ENCODE measurements at regions not wholly inside any gene's neighbourhood (a gene's known extent, or its start where the extent isn't known, plus 50 kb on each side); places are given as distances from the start of the nearest gene placed in this dataset.
"Not testable (repeated sequence)": the region's sequence is repeated elsewhere in the genome, so short reads cannot be mapped to it uniquely, and the experiment has no call there.

- no peaks in the 10 kb centered on the region for H4K20me1 ChIP-seq (ENCODE audit: insufficient read depth, low read depth, low read length)
- H3K4me1 ChIP-seq (ENCODE audit: low read length), result no peaks in the 10 kb centered on the region
- no peak overlapping the region for H3K9ac ChIP-seq (ENCODE audit: low read length)
- no peak overlapping the region for H2AFZ ChIP-seq (ENCODE audit: low read length)
- H3K27me3 ChIP-seq (ENCODE audit: low read length), result no peaks in the 10 kb centered on the region
- H3K79me2 ChIP-seq (ENCODE audit: low read length), result no peaks in the 10 kb centered on the region
- H3K9me2 ChIP-seq (replicated peaks; ENCODE audit: insufficient read depth, low read length), result no peaks in the 10 kb centered on the region
- H3K27ac ChIP-seq (ENCODE audit: low read length), result no peak overlapping the region
- no peak overlapping the region for H3K4me2 ChIP-seq (ENCODE audit: low read depth, low read length, poor library complexity, severe bottlenecking)
- H3K9me3 ChIP-seq (ENCODE audit: low read length), result peaks cover 10% of the 10 kb centered on the region; the same call in 1 of the 2 replicates
- H3K36me3 ChIP-seq (ENCODE audit: insufficient read depth, low read length), result no peaks in the 10 kb centered on the region
- no peak overlapping the region for H3K4me3 ChIP-seq (ENCODE audit: low read length)
- DNase-seq, result no peak
These were observed 618.4 kb downstream of the FRK start for GRCh38 chr6:115442323-115442722.

DNA sequence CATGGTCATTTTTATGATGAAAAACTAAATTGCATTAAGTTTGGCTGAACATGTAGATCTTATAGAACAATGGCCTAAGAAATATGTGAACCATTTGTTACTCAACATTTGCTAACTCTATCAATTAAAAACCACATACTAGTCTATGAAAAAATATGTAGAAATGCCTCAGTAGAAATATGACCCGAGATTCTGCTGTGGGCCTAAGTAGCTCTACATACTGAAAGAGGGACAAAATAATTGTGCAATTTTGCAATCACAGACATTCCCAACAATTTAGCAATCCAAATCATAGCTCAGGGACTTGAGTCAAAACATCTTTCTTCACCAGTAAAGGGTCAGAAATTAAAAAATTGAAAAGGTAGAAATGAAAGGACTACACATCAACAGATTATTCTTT lies 619.0 kb downstream of the FRK start:
- no peaks in the 10 kb centered on the region for H3K27me3 ChIP-seq (ENCODE audit: low read length)
- H3K9ac ChIP-seq (ENCODE audit: low read length), result no peak overlapping the region
- H3K79me2 ChIP-seq (ENCODE audit: low read length), result no peaks in the 10 kb centered on the region
- no peak overlapping the region for H3K4me2 ChIP-seq (ENCODE audit: low read depth, low read length, poor library complexity, severe bottlenecking)
- H3K4me1 ChIP-seq (ENCODE audit: low read length), result no peaks in the 10 kb centered on the region
- no peak for DNase-seq
- H3K36me3 ChIP-seq (ENCODE audit: insufficient read depth, low read length), result no peaks in the 10 kb centered on the region
- no peak overlapping the region for H3K4me3 ChIP-seq (ENCODE audit: low read length)
- H2AFZ ChIP-seq (ENCODE audit: low read length), result no peak overlapping the region
- no peaks in the 10 kb centered on the region for H3K9me2 ChIP-seq (replicated peaks; ENCODE audit: insufficient read depth, low read length)
- no peaks in the 10 kb centered on the region for H4K20me1 ChIP-seq (ENCODE audit: insufficient read depth, low read depth, low read length)
- peaks cover 11% of the 10 kb centered on the region; the same call in 1 of the 2 replicates for H3K9me3 ChIP-seq (ENCODE audit: low read length)
- H3K27ac ChIP-seq (ENCODE audit: low read length), result no peak overlapping the region

DNA sequence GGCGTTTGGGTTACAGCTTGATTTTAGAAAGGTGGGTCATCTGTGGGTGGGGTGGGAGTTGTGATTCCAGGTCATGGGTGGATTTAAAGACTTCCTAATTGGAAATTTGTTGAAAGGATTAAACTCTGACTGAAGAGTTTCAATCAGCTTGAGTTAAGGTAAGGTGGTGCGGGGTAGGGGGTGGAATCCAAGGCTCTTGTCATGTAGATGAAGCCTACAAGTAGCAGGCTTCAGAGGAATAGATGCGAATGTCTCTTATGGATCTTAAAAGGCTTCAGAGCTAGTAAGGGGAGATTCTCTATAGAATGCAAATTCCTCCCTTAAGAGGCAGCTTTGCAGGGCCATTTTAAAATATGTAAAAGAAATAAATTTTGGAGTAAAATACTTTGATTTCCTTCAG lies 645.3 kb downstream of the FRK start:
- H3K9ac ChIP-seq (ENCODE audit: low read length), result no peak overlapping the region
- no peak overlapping the region for H3K4me3 ChIP-seq (ENCODE audit: low read length)
- no peaks in the 10 kb centered on the region for H3K9me2 ChIP-seq (replicated peaks; ENCODE audit: insufficient read depth, low read length)
- H3K9me3 ChIP-seq (ENCODE audit: low read length), result peaks cover 27% of the 10 kb centered on the region
- H3K27me3 ChIP-seq (ENCODE audit: low read length), result no peaks in the 10 kb centered on the region
- no peaks in the 10 kb centered on the region for H4K20me1 ChIP-seq (ENCODE audit: insufficient read depth, low read depth, low read length)
- no peak for DNase-seq
- no peaks in the 10 kb centered on the region for H3K36me3 ChIP-seq (ENCODE audit: insufficient read depth, low read length)
- no peaks in the 10 kb centered on the region for H3K4me1 ChIP-seq (ENCODE audit: low read length)
- no peak overlapping the region for H3K4me2 ChIP-seq (ENCODE audit: low read depth, low read length, poor library complexity, severe bottlenecking)
- no peaks in the 10 kb centered on the region for H3K79me2 ChIP-seq (ENCODE audit: low read length)
- H2AFZ ChIP-seq (ENCODE audit: low read length), result no peak overlapping the region
- no peak overlapping the region for H3K27ac ChIP-seq (ENCODE audit: low read length)

GRCh38 chr6:115414916-115415315 lies 645.8 kb downstream of the FRK start:
- not testable (repeated sequence) for H3K36me3 ChIP-seq (ENCODE audit: insufficient read depth, low read length); H3K9me2 ChIP-seq (replicated peaks; ENCODE audit: insufficient read depth, low read length); H3K4me1 ChIP-seq (ENCODE audit: low read length); H2AFZ ChIP-seq (ENCODE audit: low read length); H3K4me2 ChIP-seq (ENCODE audit: low read depth, low read length, poor library complexity, severe bottlenecking); H3K4me3 ChIP-seq (ENCODE audit: low read length); H4K20me1 ChIP-seq (ENCODE audit: insufficient read depth, low read depth, low read length); H3K9ac ChIP-seq (ENCODE audit: low read length); H3K27ac ChIP-seq (ENCODE audit: low read length); H3K27me3 ChIP-seq (ENCODE audit: low read length); DNase-seq; H3K79me2 ChIP-seq (ENCODE audit: low read length)
- H3K9me3 ChIP-seq (ENCODE audit: low read length), result peaks cover 32% of the 10 kb centered on the region

DNA sequence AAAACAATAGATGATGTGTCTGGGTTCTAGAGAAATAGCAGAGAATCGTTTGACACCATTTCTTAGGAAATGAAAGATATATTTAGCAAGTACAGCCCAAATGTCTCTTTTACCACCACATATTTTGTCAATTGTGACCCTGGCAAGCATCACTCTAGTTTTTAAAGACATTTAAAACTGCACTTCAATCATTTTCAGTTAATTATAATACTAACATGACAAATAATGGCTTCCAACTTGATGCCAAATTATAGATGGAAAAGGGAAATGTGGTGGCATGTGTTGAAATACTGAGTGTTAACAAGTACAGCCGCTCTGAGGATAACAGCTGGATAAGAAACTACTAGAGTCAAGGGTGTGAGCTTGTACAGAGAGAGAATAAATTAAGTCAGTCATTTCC lies 648.9 kb downstream of the FRK start:
- no peaks in the 10 kb centered on the region for H3K27me3 ChIP-seq (ENCODE audit: low read length)
- H3K9ac ChIP-seq (ENCODE audit: low read length), result no peak overlapping the region
- no peak overlapping the region for H2AFZ ChIP-seq (ENCODE audit: low read length)
- no peaks in the 10 kb centered on the region for H3K9me2 ChIP-seq (replicated peaks; ENCODE audit: insufficient read depth, low read length)
- no peaks in the 10 kb centered on the region for H3K36me3 ChIP-seq (ENCODE audit: insufficient read depth, low read length)
- H3K4me1 ChIP-seq (ENCODE audit: low read length), result no peaks in the 10 kb centered on the region
- no peak overlapping the region for H3K27ac ChIP-seq (ENCODE audit: low read length)
- no peak overlapping the region for H3K4me3 ChIP-seq (ENCODE audit: low read length)
- H3K9me3 ChIP-seq (ENCODE audit: low read length), result peaks cover 29% of the 10 kb centered on the region
- H3K4me2 ChIP-seq (ENCODE audit: low read depth, low read length, poor library complexity, severe bottlenecking), result no peak overlapping the region
- no peaks in the 10 kb centered on the region for H3K79me2 ChIP-seq (ENCODE audit: low read length)
- H4K20me1 ChIP-seq (ENCODE audit: insufficient read depth, low read depth, low read length), result no peaks in the 10 kb centered on the region
- no peak for DNase-seq

DNA sequence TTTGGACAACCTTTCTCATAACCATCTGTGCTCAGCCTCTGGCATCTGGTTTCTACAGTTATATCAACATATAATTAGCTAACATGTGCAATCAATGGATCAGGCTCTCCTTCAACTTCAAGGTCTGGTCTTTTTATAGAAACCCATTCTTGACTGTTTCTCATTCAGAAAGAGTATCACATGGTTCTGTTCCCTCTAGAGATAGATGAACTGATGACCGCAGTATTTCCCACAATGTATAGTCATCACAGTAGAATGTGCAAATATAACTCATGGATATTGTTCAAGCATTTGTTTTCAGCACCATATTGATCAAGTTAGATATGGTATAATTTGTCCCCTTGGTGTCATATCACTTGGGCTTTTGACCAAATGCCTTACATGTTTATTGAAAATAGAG lies 656.2 kb downstream of the FRK start:
- Histone ChIP-seq H4K20me1 (ENCODE audit: insufficient read depth, low read depth, low read length) (no peaks in the 10 kb centered on the region), H3K36me3 (ENCODE audit: insufficient read depth, low read length) (no peaks in the 10 kb centered on the region), H3K9me2 (replicated peaks; ENCODE audit: insufficient read depth, low read length) (no peaks in the 10 kb centered on the region), H3K4me3 (ENCODE audit: low read length) (no peak overlapping the region), H3K27ac (ENCODE audit: low read length) (no peak overlapping the region), H3K27me3 (ENCODE audit: low read length) (no peaks in the 10 kb centered on the region), H3K4me2 (ENCODE audit: low read depth, low read length, poor library complexity, severe bottlenecking) (no peak overlapping the region), H3K4me1 (ENCODE audit: low read length) (no peaks in the 10 kb centered on the region), H3K9ac (ENCODE audit: low read length) (no peak overlapping the region), H3K9me3 (ENCODE audit: low read length) (peaks cover 15% of the 10 kb centered on the region), H2AFZ (ENCODE audit: low read length) (no peak overlapping the region), H3K79me2 (ENCODE audit: low read length) (no peaks in the 10 kb centered on the region)
- no peak for DNase-seq

GRCh38 chr6:115398607-115399006 lies 662.1 kb downstream of the FRK start:
- Histone ChIP-seq H3K27me3 (ENCODE audit: low read length) (no peaks in the 10 kb centered on the region), H3K36me3 (ENCODE audit: insufficient read depth, low read length) (no peaks in the 10 kb centered on the region), H3K27ac (ENCODE audit: low read length) (no peak overlapping the region), H3K9me2 (replicated peaks; ENCODE audit: insufficient read depth, low read length) (no peaks in the 10 kb centered on the region), H3K4me3 (ENCODE audit: low read length) (no peak overlapping the region), H3K4me1 (ENCODE audit: low read length) (no peaks in the 10 kb centered on the region), H3K4me2 (ENCODE audit: low read depth, low read length, poor library complexity, severe bottlenecking) (no peak overlapping the region), H3K79me2 (ENCODE audit: low read length) (no peaks in the 10 kb centered on the region), H2AFZ (ENCODE audit: low read length) (no peak overlapping the region), H3K9ac (ENCODE audit: low read length) (no peak overlapping the region), H4K20me1 (ENCODE audit: insufficient read depth, low read depth, low read length) (no peaks in the 10 kb centered on the region), H3K9me3 (ENCODE audit: low read length) (peaks cover 11% of the 10 kb centered on the region)
- no peak for DNase-seq

- no peaks in the 10 kb centered on the region for H3K4me1 ChIP-seq (ENCODE audit: low read length)
- no peak overlapping the region for H3K4me2 ChIP-seq (ENCODE audit: low read depth, low read length, poor library complexity, severe bottlenecking)
- H3K27ac ChIP-seq (ENCODE audit: low read length), result no peak overlapping the region
- H2AFZ ChIP-seq (ENCODE audit: low read length), result no peak overlapping the region
- no peaks in the 10 kb centered on the region for H3K36me3 ChIP-seq (ENCODE audit: insufficient read depth, low read length)
- no peaks in the 10 kb centered on the region for H3K27me3 ChIP-seq (ENCODE audit: low read length)
- no peak overlapping the region for H3K9ac ChIP-seq (ENCODE audit: low read length)
- DNase-seq, result no peak
- H3K9me2 ChIP-seq (replicated peaks; ENCODE audit: insufficient read depth, low read length), result no peaks in the 10 kb centered on the region
- no peak overlapping the region for H3K4me3 ChIP-seq (ENCODE audit: low read length)
- H3K9me3 ChIP-seq (ENCODE audit: low read length), result peaks cover 15% of the 10 kb centered on the region
- no peaks in the 10 kb centered on the region for H4K20me1 ChIP-seq (ENCODE audit: insufficient read depth, low read depth, low read length)
- no peaks in the 10 kb centered on the region for H3K79me2 ChIP-seq (ENCODE audit: low read length)
These were observed 664.4 kb downstream of the FRK start for GRCh38 chr6:115396112-115396906.

All from Karpas-422 (cell line).